SK-N-SH (cell line): ENCODE measurements at regions not wholly inside any gene's neighbourhood (a gene's known extent, or its start where the extent isn't known, plus 50 kb on each side); places are given as distances from the start of the nearest gene placed in this dataset.
"Not testable (repeated sequence)": the region's sequence is repeated elsewhere in the genome, so short reads cannot be mapped to it uniquely, and the experiment has no call there.

Experiments used
- CTCF ChIA-PET: fragments of 300-600, 350-600 bp; formaldehyde crosslinking; extraction: SDS; loops from one replicate; lab custom pipeline; 2021; lab: Yijun Ruan, JAX
- POLR2A ChIA-PET: fragments of 350-600 bp; sonication (Branson Sonifier 250); formaldehyde crosslinking; extraction: SDS; loops from one replicate; lab custom pipeline; 2020; ENCODE audit warnings: antibody characterized with exemption, inconsistent platforms; lab: Yijun Ruan, JAX
- DNase-seq: peaks from one replicate; pipeline ENCODE4 v3.0.0; 2012
- H2AFZ ChIP-seq: fragments of 200-600 bp; sonication (generic); 2 replicates; pipeline ENCODE4 v1.8.1; 2016; ENCODE audit warnings: antibody characterized with exemption, mild to moderate bottlenecking, low read depth
- H3F3A ChIP-seq: fragments of 200-600 bp; sonication (generic); replicated peaks from 2 replicates; pipeline ENCODE3; 2016; ENCODE audit warnings: antibody characterized with exemption, mild to moderate bottlenecking; ENCODE audit not compliant: insufficient read depth
- H3K27ac ChIP-seq, 2 experiments: fragments of 200-500 bp in 1 of 2; fragments of 200-600 bp in 1 of 2; sonication (Bioruptor generic) in 1 of 2; sonication (generic), shearing (Covaris generic) in 1 of 2; 2 replicates each; pipeline versions ENCODE4 v1.5.1 to v1.6.1; 2014 to 2016; ENCODE audit warnings: low read depth in 2 of 2, inconsistent platforms in 1 of 2, low read length in 1 of 2, mild to moderate bottlenecking in 1 of 2, mixed read lengths in 1 of 2
- H3K27me3 ChIP-seq: fragments of 200-600 bp; sonication (generic), shearing (Covaris generic); 2 replicates; pipeline ENCODE4 v1.6.1; 2016; ENCODE audit warnings: mixed run types; ENCODE audit not compliant: insufficient read depth
- H3K36me3 ChIP-seq, 2 experiments: fragments of 200-500 bp in 1 of 2; fragments of 200-600 bp in 1 of 2; sonication (Bioruptor generic) in 1 of 2; sonication (generic) in 1 of 2; replicated peaks in 1 of 2; 2 replicates each; pipeline versions ENCODE3 to v1.5.1; 2014 to 2016; ENCODE audit warnings: low read length in 1 of 2, mild to moderate bottlenecking in 1 of 2; ENCODE audit not compliant: insufficient read depth in 2 of 2, control insufficient read depth in 1 of 2
- H3K4me1 ChIP-seq, 2 experiments: fragments of 200-500 bp in 1 of 2; fragments of 200-600 bp in 1 of 2; sonication (Bioruptor generic) in 1 of 2; sonication (generic), shearing (Covaris generic) in 1 of 2; 2 replicates each; pipeline versions ENCODE4 v1.5.1 to v1.6.1; 2014 to 2016; ENCODE audit warnings: low read depth in 1 of 2, low read length in 1 of 2, mixed run types in 1 of 2; ENCODE audit not compliant: insufficient read depth in 2 of 2, control insufficient read depth in 1 of 2
- H3K4me2 ChIP-seq: fragments of 200-600 bp; sonication (generic), shearing (Covaris generic); 2 replicates; pipeline ENCODE4 v1.6.1; 2017; ENCODE audit warnings: mixed run types
- H3K4me3 ChIP-seq, 2 experiments: fragments of 200-500 bp in 1 of 2; fragments of 200-600 bp in 1 of 2; sonication (Bioruptor generic) in 1 of 2; sonication (generic), shearing (Covaris generic) in 1 of 2; 2 replicates each; pipeline versions ENCODE4 v1.5.1 to v1.8.1; 2014 to 2016; ENCODE audit warnings: low read depth in 2 of 2, inconsistent platforms in 1 of 2, low read length in 1 of 2, mild to moderate bottlenecking in 1 of 2, mixed read lengths in 1 of 2, moderate library complexity in 1 of 2
- H3K79me2 ChIP-seq: fragments of 200-600 bp; sonication (generic); 2 replicates; pipeline ENCODE4 v1.8.1; 2017; ENCODE audit warnings: mild to moderate bottlenecking; ENCODE audit not compliant: insufficient read depth
- H3K9ac ChIP-seq: fragments of 200-600 bp; sonication (generic); 2 replicates; pipeline ENCODE4 v1.6.1; 2017; ENCODE audit warnings: mixed run types
- H3K9me2 ChIP-seq: fragments of 200-600 bp; sonication (generic); 2 replicates; pipeline ENCODE4 v1.6.1; 2017; ENCODE audit warnings: mixed run types
- H3K9me3 ChIP-seq: fragments of 200-600 bp; sonication (generic); 2 replicates; pipeline ENCODE4 v1.6.1; 2017; ENCODE audit warnings: mixed run types, mild to moderate bottlenecking, moderate library complexity
- H4K20me1 ChIP-seq: fragments of 200-600 bp; sonication (generic); 2 replicates; pipeline ENCODE4 v1.6.1; 2017; ENCODE audit warnings: mild to moderate bottlenecking, mixed run types; ENCODE audit not compliant: insufficient read depth
- EP300 ChIP-seq, 2 experiments: IDR thresholded peaks; 2 replicates each; pipeline versions ENCODE4 v1.4.0 to v1.6.1; 2012; ENCODE audit warnings: borderline replicate concordance in 1 of 2, low read depth in 1 of 2, low read length in 1 of 2
- GABPA ChIP-seq: IDR thresholded peaks from 2 replicates; pipeline ENCODE4 v1.4.0; 2012; ENCODE audit warnings: low read depth, mild to moderate bottlenecking
- RFX5 ChIP-seq: IDR thresholded peaks from 2 replicates; pipeline ENCODE4 v1.6.1; 2012; ENCODE audit warnings: mild to moderate bottlenecking, improper control_type of control experiment, low read length
- WGBS: methylation state at CpG from one replicate; pipeline ENCODE4 v1.1.6; 2017; ENCODE audit warnings: low lambda C conversion rate; 5-methylcytosine and 5-hydroxymethylcytosine counted together
- TF ChIP-seq, protein P1 (sequence below): fragments of 200-600 bp; sonication (generic); IDR thresholded peaks from 2 replicates; pipeline ENCODE4 v1.6.1; 2017; ENCODE audit warnings: antibody characterized with exemption, mild to moderate bottlenecking, moderate library complexity
- TF ChIP-seq, protein P2 (sequence below): IDR thresholded peaks from 2 replicates; pipeline ENCODE4 v1.4.0; 2012; ENCODE audit warnings: low read depth, borderline replicate concordance

DNA sequence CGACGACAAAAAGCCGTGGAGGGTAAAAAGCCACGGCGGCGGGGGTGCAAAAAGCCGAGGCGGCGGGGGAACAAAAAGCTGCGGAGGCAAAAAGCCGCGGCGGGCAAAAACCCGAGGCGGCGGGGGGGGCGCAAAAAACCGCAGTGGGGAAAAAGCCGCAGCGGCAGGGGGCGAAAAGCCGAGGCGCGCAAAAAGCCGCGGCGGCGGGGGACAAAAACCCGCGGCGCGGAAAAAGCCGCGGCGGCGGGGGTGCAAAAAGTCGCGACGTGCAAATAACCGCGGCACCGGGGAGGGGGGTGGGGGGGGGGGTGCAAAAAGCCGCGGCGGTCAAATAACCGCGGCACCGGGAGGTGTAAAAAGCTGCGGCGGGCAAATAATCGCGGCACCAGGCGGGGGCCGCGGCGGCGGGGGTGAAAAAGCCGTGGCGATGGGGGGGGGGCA lies 511.5 kb downstream of the FOXD4L5 start:
- TF ChIP-seq, protein P1, sequence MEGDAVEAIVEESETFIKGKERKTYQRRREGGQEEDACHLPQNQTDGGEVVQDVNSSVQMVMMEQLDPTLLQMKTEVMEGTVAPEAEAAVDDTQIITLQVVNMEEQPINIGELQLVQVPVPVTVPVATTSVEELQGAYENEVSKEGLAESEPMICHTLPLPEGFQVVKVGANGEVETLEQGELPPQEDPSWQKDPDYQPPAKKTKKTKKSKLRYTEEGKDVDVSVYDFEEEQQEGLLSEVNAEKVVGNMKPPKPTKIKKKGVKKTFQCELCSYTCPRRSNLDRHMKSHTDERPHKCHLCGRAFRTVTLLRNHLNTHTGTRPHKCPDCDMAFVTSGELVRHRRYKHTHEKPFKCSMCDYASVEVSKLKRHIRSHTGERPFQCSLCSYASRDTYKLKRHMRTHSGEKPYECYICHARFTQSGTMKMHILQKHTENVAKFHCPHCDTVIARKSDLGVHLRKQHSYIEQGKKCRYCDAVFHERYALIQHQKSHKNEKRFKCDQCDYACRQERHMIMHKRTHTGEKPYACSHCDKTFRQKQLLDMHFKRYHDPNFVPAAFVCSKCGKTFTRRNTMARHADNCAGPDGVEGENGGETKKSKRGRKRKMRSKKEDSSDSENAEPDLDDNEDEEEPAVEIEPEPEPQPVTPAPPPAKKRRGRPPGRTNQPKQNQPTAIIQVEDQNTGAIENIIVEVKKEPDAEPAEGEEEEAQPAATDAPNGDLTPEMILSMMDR: no peak
- no peak for TF ChIP-seq GABPA
- no peak for TF ChIP-seq RFX5
- TF ChIP-seq, protein P2, sequence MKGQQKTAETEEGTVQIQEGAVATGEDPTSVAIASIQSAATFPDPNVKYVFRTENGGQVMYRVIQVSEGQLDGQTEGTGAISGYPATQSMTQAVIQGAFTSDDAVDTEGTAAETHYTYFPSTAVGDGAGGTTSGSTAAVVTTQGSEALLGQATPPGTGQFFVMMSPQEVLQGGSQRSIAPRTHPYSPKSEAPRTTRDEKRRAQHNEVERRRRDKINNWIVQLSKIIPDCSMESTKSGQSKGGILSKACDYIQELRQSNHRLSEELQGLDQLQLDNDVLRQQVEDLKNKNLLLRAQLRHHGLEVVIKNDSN: no peak
- no peak for TF ChIP-seq EP300 (IDR thresholded peaks at IDR 0.05; ENCODE audit: borderline replicate concordance in 1 of 2, low read depth in 1 of 2, low read length in 1 of 2)
- TF ChIP-seq, all 33 proteins: peak for 0
- no peaks in the 10 kb centered on the region for H3K36me3 ChIP-seq
- no peaks in the 10 kb centered on the region for H4K20me1 ChIP-seq
- H2AFZ ChIP-seq: no peak overlapping the region
- POLR2A ChIA-PET: no interaction called here
- H3K27me3 ChIP-seq: no peaks in the 10 kb centered on the region
- WGBS: 3% methylated on average over 50 of the region's 59 CpGs
- H3K79me2 ChIP-seq: no peaks in the 10 kb centered on the region
- no peaks in the 10 kb centered on the region for H3K4me1 ChIP-seq
- H3K9me2 ChIP-seq: no peaks in the 10 kb centered on the region
- H3K27ac ChIP-seq: no peak overlapping the region
- DNase-seq: peak; percentile 31
- H3K9ac ChIP-seq: no peak overlapping the region
- no peak overlapping the region for H3K4me2 ChIP-seq
- no peaks in the 10 kb centered on the region for H3F3A ChIP-seq
- H3K4me3 ChIP-seq: no peak overlapping the region
- no peaks in the 10 kb centered on the region for H3K9me3 ChIP-seq
- CTCF ChIA-PET: no interaction called here

DNA sequence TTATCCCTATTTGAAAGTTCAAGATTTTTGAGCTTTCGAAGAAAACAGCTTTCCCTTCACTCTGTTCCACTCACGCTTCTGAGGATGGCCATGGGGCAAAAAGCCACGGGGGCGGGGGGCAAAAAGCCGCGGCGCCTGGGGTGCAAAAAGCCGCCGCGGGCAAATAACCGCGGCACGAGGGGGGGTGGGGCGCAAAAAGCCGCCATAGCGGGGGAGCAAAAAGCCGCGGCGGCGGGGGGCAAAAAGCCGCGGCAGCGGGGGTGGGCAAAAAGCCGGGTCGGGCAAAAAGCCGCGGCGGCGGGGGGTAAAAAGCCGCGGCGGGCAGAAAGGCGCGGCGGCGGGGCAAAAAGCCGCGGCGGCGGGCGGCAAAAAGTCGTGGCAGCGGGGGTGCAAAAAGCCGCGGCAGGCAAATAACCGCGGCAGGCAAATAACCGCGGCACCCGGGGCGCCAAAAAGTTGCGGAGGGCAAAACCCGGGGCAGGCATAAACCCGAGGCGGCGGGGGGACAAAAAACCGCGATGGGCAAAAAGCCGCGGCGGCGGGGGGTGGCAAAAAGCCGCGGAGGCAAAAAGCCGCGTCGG lies 512.2 kb downstream of the FOXD4L5 start:
- H3K27ac ChIP-seq, H3F3A ChIP-seq, H3K4me1 ChIP-seq, H3K9ac ChIP-seq, H2AFZ ChIP-seq, H3K4me3 ChIP-seq, POLR2A ChIA-PET, H4K20me1 ChIP-seq, H3K9me3 ChIP-seq, H3K4me2 ChIP-seq, H3K36me3 ChIP-seq, DNase-seq, H3K79me2 ChIP-seq, H3K9me2 ChIP-seq, H3K27me3 ChIP-seq, CTCF ChIA-PET: not testable (repeated sequence)
- WGBS: no CpG with 5 or more reads among the region's 67 CpGs

DNA sequence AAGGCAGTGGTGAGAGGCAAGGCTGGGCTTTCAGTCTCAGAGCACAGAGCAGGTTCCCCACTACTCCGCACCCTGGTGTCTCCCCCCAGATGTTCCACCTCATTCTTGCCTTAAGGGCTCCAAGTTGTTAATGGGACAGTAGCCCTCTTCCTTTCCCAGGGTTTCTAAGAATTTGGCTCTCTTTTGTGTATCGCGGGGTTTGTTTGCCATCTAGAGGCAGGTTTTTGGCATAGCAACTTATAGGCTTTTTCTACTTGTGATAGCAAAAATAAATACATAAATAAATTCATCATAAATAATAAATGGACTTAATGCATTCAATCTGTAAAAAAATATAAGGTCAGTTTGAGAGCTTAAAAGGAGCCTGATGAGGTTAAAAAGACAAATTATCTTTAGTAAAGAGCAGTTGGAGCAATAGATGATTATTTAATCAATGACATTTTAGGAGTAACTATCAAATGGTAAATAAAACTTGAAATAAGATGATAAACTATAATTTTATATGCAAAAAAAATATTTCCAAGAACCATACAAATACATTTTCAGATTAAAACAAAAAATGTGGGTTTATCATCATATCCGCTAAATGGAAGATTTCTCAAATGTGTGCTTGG lies 512.8 kb downstream of the FOXD4L5 start:
- H3K4me2 ChIP-seq, H3K9me3 ChIP-seq, H3K9me2 ChIP-seq, H3K4me3 ChIP-seq, H3K36me3 ChIP-seq, H3K9ac ChIP-seq, H4K20me1 ChIP-seq, H3K27me3 ChIP-seq, POLR2A ChIA-PET, H3K4me1 ChIP-seq, DNase-seq, H2AFZ ChIP-seq, H3K27ac ChIP-seq, CTCF ChIA-PET, H3K79me2 ChIP-seq, H3F3A ChIP-seq: not testable (repeated sequence)
- WGBS: 0% methylated on average over 2 of the region's 4 CpGs
